Tibial artery (tissue), 4 donors: ENCODE measurements at regions not wholly inside any gene's neighbourhood (a gene's known extent, or its start where the extent isn't known, plus 50 kb on each side); places are given as distances from the start of the nearest gene placed in this dataset.

Source experiments
- DNase-seq, 2 donors: peaks; one replicate each; pipeline ENCODE4 v3.0.0-alpha.2; 2019
- H3K27ac ChIP-seq, 2 donors: fragments of 200-600 bp; sonication (generic) in 1 of 2; 1 replicate in 1 of 2; 2 replicates in 1 of 2; pipeline ENCODE4 v1.5.1; 2018 to 2019; ENCODE audit warnings: mild to moderate bottlenecking in 1 of 2
- H3K27me3 ChIP-seq, 2 donors: fragments of 200-600 bp; sonication (generic) in 1 of 2; one replicate each; pipeline versions ENCODE4 v1.5.1 to v1.6.0; 2016 to 2019
- H3K36me3 ChIP-seq, 3 donors: fragments of 200-600 bp; sonication (generic) in 2 of 3; one replicate each; pipeline ENCODE4 v1.5.1; 2016 to 2019; ENCODE audit warnings: mild to moderate bottlenecking in 2 of 3
- H3K4me1 ChIP-seq, 4 donors: fragments of 200-600 bp; sonication (generic) in 2 of 4; 1 replicate in 3 of 4; 2 replicates in 1 of 4; pipeline ENCODE4 v1.5.1; 2016 to 2019
- H3K4me3 ChIP-seq, 2 donors: fragments of 200-600 bp; sonication (generic) in 1 of 2; 1 replicate in 1 of 2; 2 replicates in 1 of 2; pipeline ENCODE4 v1.5.1; 2018 to 2019; ENCODE audit warnings: mild to moderate bottlenecking in 2 of 2
- H3K9me3 ChIP-seq, 3 donors: fragments of 200-600 bp; sonication (generic) in 1 of 3; one replicate each; pipeline ENCODE4 v1.5.1; 2016 to 2019
- intact Hi-C: fragments of 100-400 bp; cut with DNase I; formaldehyde crosslinking; loops from one replicate; pipeline ENCODE4 v1.15.0; 2023; ENCODE audit warnings: low total_unique reads
- TF ChIP-seq, protein P1 (sequence below), 2 experiments: fragments of 200-600 bp in 1 of 2; fragments of 450-650 bp in 1 of 2; IDR thresholded peaks; one replicate each; pipeline ENCODE4 v1.5.1; 2017 to 2019; ENCODE audit warnings: antibody characterized with exemption in 2 of 2, mild to moderate bottlenecking in 1 of 2, moderate library complexity in 1 of 2

DNA sequence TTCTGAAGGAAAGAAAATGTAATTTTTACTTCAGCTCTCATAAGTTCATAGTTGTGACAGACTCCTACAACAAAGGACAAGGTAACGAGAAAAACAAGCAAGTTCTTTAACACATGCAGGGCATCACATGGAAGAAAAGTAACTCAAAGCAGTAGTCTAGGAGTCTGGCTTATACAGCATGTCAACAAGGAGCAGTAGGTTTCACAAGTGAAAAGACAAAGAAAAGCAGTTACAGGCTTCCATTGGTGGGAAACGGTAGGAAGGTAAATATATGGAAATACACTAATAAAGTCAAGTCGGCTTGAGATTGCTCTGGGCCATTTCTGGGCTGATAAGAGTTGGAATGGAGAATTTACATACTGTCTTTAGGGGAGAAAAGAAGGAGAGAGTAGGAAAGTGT, 228.4 kb upstream of the ZFP42 start:
- no peaks in the 10 kb centered on the region for H3K27me3 ChIP-seq
- no peaks in the 10 kb centered on the region for H3K36me3 ChIP-seq
- no peak overlapping the region for H3K27ac ChIP-seq
- H3K4me1 ChIP-seq = peaks cover 0 to 22% (median 2%) of the 10 kb centered on the region in 4 donors
- no peak for DNase-seq
- TF ChIP-seq, protein P1, sequence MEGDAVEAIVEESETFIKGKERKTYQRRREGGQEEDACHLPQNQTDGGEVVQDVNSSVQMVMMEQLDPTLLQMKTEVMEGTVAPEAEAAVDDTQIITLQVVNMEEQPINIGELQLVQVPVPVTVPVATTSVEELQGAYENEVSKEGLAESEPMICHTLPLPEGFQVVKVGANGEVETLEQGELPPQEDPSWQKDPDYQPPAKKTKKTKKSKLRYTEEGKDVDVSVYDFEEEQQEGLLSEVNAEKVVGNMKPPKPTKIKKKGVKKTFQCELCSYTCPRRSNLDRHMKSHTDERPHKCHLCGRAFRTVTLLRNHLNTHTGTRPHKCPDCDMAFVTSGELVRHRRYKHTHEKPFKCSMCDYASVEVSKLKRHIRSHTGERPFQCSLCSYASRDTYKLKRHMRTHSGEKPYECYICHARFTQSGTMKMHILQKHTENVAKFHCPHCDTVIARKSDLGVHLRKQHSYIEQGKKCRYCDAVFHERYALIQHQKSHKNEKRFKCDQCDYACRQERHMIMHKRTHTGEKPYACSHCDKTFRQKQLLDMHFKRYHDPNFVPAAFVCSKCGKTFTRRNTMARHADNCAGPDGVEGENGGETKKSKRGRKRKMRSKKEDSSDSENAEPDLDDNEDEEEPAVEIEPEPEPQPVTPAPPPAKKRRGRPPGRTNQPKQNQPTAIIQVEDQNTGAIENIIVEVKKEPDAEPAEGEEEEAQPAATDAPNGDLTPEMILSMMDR (IDR thresholded peaks at IDR 0.05) = no peak
- no peak overlapping the region for H3K4me3 ChIP-seq
- intact Hi-C loops = no loop called here
- no peaks in the 10 kb centered on the region for H3K9me3 ChIP-seq

DNA sequence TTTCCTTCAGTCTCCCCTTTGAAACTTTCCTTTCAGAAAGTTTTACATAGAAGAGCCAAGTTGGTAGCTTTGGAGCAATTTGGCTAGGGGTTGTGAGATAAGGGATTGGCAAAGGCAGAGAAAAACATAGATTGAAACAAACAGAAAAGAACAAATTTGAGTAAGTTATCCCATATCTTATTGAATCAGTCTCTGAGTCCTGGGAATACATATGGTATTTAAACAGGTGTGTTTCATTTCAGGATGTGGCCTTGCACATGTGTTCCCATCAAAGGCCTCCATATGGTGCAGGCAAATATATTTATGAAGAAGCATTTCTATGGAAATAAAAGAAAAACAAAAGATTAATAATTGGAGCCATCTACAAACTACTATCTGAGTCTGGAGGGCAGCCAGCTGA, 227.9 kb upstream of the ZFP42 start:
- no peaks in the 10 kb centered on the region for H3K27me3 ChIP-seq
- no peak for DNase-seq
- H3K4me1 ChIP-seq = peaks cover 0 to 22% (median 2%) of the 10 kb centered on the region in 4 donors
- H3K27ac ChIP-seq = no peak overlapping the region
- no peaks in the 10 kb centered on the region for H3K36me3 ChIP-seq
- intact Hi-C loops = no loop called here
- TF ChIP-seq, protein P1 (IDR thresholded peaks at IDR 0.05) = no peak
- no peak overlapping the region for H3K4me3 ChIP-seq
- H3K9me3 ChIP-seq = no peaks in the 10 kb centered on the region

DNA sequence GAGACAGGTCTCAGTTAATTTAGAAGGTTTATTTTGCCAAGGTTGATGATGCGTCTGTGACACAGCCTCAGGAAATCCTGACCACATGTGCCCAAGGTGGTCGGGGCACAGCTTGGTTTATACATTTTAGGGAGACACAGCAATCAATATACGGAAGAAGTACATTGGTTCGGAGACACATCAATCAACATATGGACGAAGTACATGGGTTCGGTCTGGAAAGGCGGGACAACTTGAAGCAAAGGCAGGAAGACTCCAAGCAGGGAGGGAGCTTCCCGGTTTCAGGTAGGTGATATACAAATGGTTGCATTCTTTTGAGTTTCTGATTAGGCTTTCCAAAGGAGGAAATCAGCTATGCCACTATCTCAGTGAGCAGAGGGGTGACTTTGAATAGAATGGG, 225.2 kb upstream of the ZFP42 start:
- TF ChIP-seq, protein P1 (IDR thresholded peaks at IDR 0.05) = no peak
- intact Hi-C loops = no loop called here
- DNase-seq = no peak
- H3K27me3 ChIP-seq = no peaks in the 10 kb centered on the region
- H3K4me3 ChIP-seq = no peak overlapping the region
- H3K27ac ChIP-seq = no peak overlapping the region
- H3K36me3 ChIP-seq = no peaks in the 10 kb centered on the region
- no peaks in the 10 kb centered on the region for H3K9me3 ChIP-seq
- peaks cover 0 to 22% (median 2%) of the 10 kb centered on the region in 4 donors for H3K4me1 ChIP-seq

DNA sequence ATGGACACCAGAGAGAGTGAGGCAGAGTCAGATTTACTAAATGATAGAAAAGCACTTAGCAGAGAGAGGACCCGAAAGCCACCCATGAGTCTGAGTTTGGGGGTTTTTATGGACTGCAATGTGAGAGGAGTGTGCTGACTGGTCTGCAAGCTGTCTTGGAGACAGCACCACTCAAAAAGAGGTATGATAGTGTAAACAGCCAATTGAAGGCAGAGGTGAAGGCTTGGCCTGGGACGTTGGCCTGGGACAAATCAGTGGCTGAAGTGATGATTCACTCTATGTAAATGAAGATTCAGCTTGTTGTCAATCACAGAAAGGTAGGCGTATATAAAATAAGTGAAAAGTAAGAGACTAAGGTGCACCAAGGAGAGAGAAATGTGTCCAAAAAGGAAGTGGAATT, 217.6 kb upstream of the ZFP42 start:
- Histone ChIP-seq H3K4me1 (no peaks in the 10 kb centered on the region), H3K36me3 (no peaks in the 10 kb centered on the region), H3K27me3 (no peaks in the 10 kb centered on the region), H3K4me3 (no peak overlapping the region), H3K9me3 (no peaks in the 10 kb centered on the region), H3K27ac (no peak overlapping the region)
- no peak for DNase-seq
- TF ChIP-seq, protein P1 (IDR thresholded peaks at IDR 0.05) = no peak
- intact Hi-C loops = no loop called here

DNA sequence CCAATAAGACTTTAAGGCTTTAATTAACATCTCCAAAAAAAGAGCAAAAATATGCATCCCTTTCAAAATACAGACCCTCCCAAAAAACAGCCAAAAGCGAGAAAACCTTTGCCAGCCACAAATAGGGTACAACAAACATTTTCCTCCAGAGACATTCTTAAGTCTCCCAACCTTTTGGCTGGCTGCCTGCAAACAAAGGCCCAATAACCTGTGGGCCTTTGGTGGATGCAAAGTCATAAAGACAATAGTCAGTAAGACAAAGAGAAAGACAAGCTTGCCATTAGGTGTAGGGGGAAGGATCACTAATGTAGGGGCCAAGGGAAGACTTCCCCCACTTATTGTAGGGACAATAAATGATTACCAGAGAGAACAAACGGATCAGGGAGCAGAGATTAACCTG, 215.5 kb upstream of the ZFP42 start:
- H3K36me3 ChIP-seq = no peaks in the 10 kb centered on the region
- intact Hi-C loops = no loop called here
- H3K27ac ChIP-seq = no peak overlapping the region
- no peak for DNase-seq
- TF ChIP-seq, protein P1 (IDR thresholded peaks at IDR 0.05) = no peak
- no peaks in the 10 kb centered on the region for H3K4me1 ChIP-seq
- H3K9me3 ChIP-seq = peaks cover 0 to 10% (median 0%) of the 10 kb centered on the region in 3 donors
- H3K4me3 ChIP-seq = no peak overlapping the region
- H3K27me3 ChIP-seq = no peaks in the 10 kb centered on the region

DNA sequence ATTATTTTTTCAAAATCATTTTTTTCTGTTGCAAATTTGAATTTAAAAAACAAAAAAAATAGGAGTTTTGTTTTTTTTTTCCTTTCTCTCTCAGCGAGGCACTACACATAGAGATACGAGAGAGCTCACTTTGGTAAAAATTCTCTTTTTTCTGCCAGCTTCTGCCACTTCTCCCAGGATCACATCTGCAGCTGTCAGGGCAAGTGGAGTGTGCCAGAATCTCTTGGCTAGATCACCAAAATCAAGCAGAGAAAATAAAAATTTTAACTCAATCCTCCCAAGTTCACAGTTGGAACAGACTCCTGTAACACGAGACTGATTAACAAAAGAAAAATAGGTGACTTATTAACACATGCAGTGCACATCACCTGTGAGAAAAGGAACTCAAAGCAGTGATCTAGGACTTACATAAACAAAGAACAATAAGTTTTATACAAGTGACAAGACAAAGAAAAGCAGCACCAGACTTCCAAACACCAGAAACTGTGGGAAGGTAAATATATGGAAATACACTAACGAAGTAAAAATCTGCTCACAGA, 213.2 kb upstream of the ZFP42 start:
- TF ChIP-seq, protein P1 (IDR thresholded peaks at IDR 0.05) = no peak
- Histone ChIP-seq H3K4me1 (no peaks in the 10 kb centered on the region), H3K27ac (no peak overlapping the region), H3K27me3 (no peaks in the 10 kb centered on the region), H3K4me3 (no peak overlapping the region), H3K36me3 (no peaks in the 10 kb centered on the region), H3K9me3 (peaks cover 0 to 10% (median 0%) of the 10 kb centered on the region in 3 donors)
- intact Hi-C loops = no loop called here
- no peak for DNase-seq
